ENCODE measurements at regions not wholly inside any gene's neighbourhood (a gene's known extent, or its start where the extent isn't known, plus 50 kb on each side); places are given as distances from the start of the nearest gene placed in this dataset.

GRCh38 chr16:6574146-6574545 is 758.5 kb upstream of the RBFOX1 start:
- Mint-ChIP-seq H3K27ac (no peak overlapping the region), H3K9me3 (peaks cover 3% of the 10 kb centered on the region in 2 donors), H3K27me3 (ENCODE audit: low read depth) (no peaks in the 10 kb centered on the region), H3K36me3 (ENCODE audit: insufficient read depth in 2 of 2) (no peaks in the 10 kb centered on the region), H3K4me1 (ENCODE audit: low read depth) (no peaks in the 10 kb centered on the region), H3K4me3 (no peak overlapping the region)
- no peak for ATAC-seq (replicated peaks in 1 of 2)
- no peak for DNase-seq

GRCh38 chr16:6573577-6573976 is 759.1 kb upstream of the RBFOX1 start:
- ATAC-seq (replicated peaks in 1 of 2) (no peak), DNase-seq (no peak)
- Mint-ChIP-seq H3K4me1 (ENCODE audit: low read depth) (no peaks in the 10 kb centered on the region), H3K4me3 (no peak overlapping the region), H3K36me3 (ENCODE audit: insufficient read depth in 2 of 2) (no peaks in the 10 kb centered on the region), H3K27ac (no peak overlapping the region), H3K9me3 (peaks cover 3% of the 10 kb centered on the region in 2 donors), H3K27me3 (ENCODE audit: low read depth) (no peaks in the 10 kb centered on the region)

- DNase-seq: no peak
- no peak overlapping the region for H3K4me3 Mint-ChIP-seq
- no peaks in the 10 kb centered on the region for H3K27me3 Mint-ChIP-seq (ENCODE audit: low read depth)
- no peak for ATAC-seq (replicated peaks in 1 of 2)
- H3K4me1 Mint-ChIP-seq (ENCODE audit: low read depth): no peaks in the 10 kb centered on the region
- H3K9me3 Mint-ChIP-seq: peaks cover 3 to 4% of the 10 kb centered on the region in 2 donors
- no peak overlapping the region for H3K27ac Mint-ChIP-seq
- H3K36me3 Mint-ChIP-seq (ENCODE audit: insufficient read depth in 2 of 2): no peaks in the 10 kb centered on the region
Observed at GRCh38 chr16:6571044-6571443, 761.6 kb upstream of the RBFOX1 start.

GRCh38 chr16:6570530-6570929 is 762.1 kb upstream of the RBFOX1 start:
- Mint-ChIP-seq H3K36me3 (ENCODE audit: insufficient read depth in 2 of 2) (no peaks in the 10 kb centered on the region), H3K9me3 (peaks cover 2 to 3% of the 10 kb centered on the region in 2 donors), H3K27ac (no peak overlapping the region), H3K4me1 (ENCODE audit: low read depth) (no peaks in the 10 kb centered on the region), H3K27me3 (ENCODE audit: low read depth) (no peaks in the 10 kb centered on the region), H3K4me3 (no peak overlapping the region)
- DNase-seq: no peak
- no peak for ATAC-seq (replicated peaks in 1 of 2)

GRCh38 chr16:6562986-6563385 is 769.7 kb upstream of the RBFOX1 start:
- Mint-ChIP-seq H3K36me3 (ENCODE audit: insufficient read depth in 2 of 2) (no peaks in the 10 kb centered on the region), H3K27ac (no peak overlapping the region), H3K4me1 (ENCODE audit: low read depth) (no peaks in the 10 kb centered on the region), H3K4me3 (no peak overlapping the region), H3K27me3 (ENCODE audit: low read depth) (no peaks in the 10 kb centered on the region), H3K9me3 (peaks cover 3 to 5% of the 10 kb centered on the region in 2 donors)
- DNase-seq (no peak), ATAC-seq (replicated peaks in 1 of 2) (no peak)

GRCh38 chr16:6560306-6561100 is 772.1 kb upstream of the RBFOX1 start:
- no peak for DNase-seq
- no peaks in the 10 kb centered on the region for H3K36me3 Mint-ChIP-seq (ENCODE audit: insufficient read depth in 2 of 2)
- ATAC-seq (replicated peaks in 1 of 2): no peak
- no peak overlapping the region for H3K27ac Mint-ChIP-seq
- no peaks in the 10 kb centered on the region for H3K4me1 Mint-ChIP-seq (ENCODE audit: low read depth)
- H3K27me3 Mint-ChIP-seq (ENCODE audit: low read depth): no peaks in the 10 kb centered on the region
- H3K4me3 Mint-ChIP-seq: no peak overlapping the region
- peaks cover 5% of the 10 kb centered on the region in 2 donors for H3K9me3 Mint-ChIP-seq

- no peak for ATAC-seq (replicated peaks in 1 of 2)
- no peak overlapping the region for H3K27ac Mint-ChIP-seq
- H3K9me3 Mint-ChIP-seq: peaks cover 6 to 8% of the 10 kb centered on the region in 2 donors
- DNase-seq: no peak
- no peak overlapping the region for H3K4me3 Mint-ChIP-seq
- no peaks in the 10 kb centered on the region for H3K4me1 Mint-ChIP-seq (ENCODE audit: low read depth)
- H3K27me3 Mint-ChIP-seq (ENCODE audit: low read depth): no peaks in the 10 kb centered on the region
- peaks cover 0 to 1% of the 10 kb centered on the region in 2 donors for H3K36me3 Mint-ChIP-seq (ENCODE audit: insufficient read depth in 2 of 2)
Observed at GRCh38 chr16:6558661-6559060, 774.0 kb upstream of the RBFOX1 start.

- ATAC-seq (replicated peaks in 1 of 2) (no peak), DNase-seq (no peak)
- Mint-ChIP-seq H3K9me3 (peaks cover 10 to 11% of the 10 kb centered on the region in 2 donors), H3K4me1 (ENCODE audit: low read depth) (no peaks in the 10 kb centered on the region), H3K36me3 (ENCODE audit: insufficient read depth in 2 of 2) (peaks cover 0 to 1% of the 10 kb centered on the region in 2 donors), H3K4me3 (no peak overlapping the region), H3K27ac (no peak overlapping the region), H3K27me3 (ENCODE audit: low read depth) (no peaks in the 10 kb centered on the region)
Observed at GRCh38 chr16:6558126-6558525, 774.5 kb upstream of the RBFOX1 start.

GRCh38 chr16:6557353-6558023 is 775.2 kb upstream of the RBFOX1 start:
- Mint-ChIP-seq H3K4me3 (no peak overlapping the region), H3K4me1 (ENCODE audit: low read depth) (no peaks in the 10 kb centered on the region), H3K36me3 (ENCODE audit: insufficient read depth in 2 of 2) (peaks cover 0 to 1% of the 10 kb centered on the region in 2 donors), H3K27me3 (ENCODE audit: low read depth) (no peaks in the 10 kb centered on the region), H3K27ac (no peak overlapping the region), H3K9me3 (peaks cover 9 to 11% of the 10 kb centered on the region in 2 donors)
- no peak for ATAC-seq (replicated peaks in 1 of 2)
- no peak for DNase-seq

GRCh38 chr16:6549415-6549814 is 783.2 kb upstream of the RBFOX1 start:
- peaks cover 11 to 14% of the 10 kb centered on the region in 2 donors for H3K9me3 Mint-ChIP-seq
- H3K27ac Mint-ChIP-seq: no peak overlapping the region
- no peak for ATAC-seq (replicated peaks in 1 of 2)
- no peak overlapping the region for H3K4me3 Mint-ChIP-seq
- H3K4me1 Mint-ChIP-seq (ENCODE audit: low read depth): no peaks in the 10 kb centered on the region
- H3K27me3 Mint-ChIP-seq (ENCODE audit: low read depth): no peaks in the 10 kb centered on the region
- DNase-seq: no peak
- peaks cover 1 to 5% of the 10 kb centered on the region in 2 donors for H3K36me3 Mint-ChIP-seq (ENCODE audit: insufficient read depth in 2 of 2)

GRCh38 chr16:6548507-6548906 is 784.1 kb upstream of the RBFOX1 start:
- Mint-ChIP-seq H3K4me3 (no peak overlapping the region), H3K36me3 (ENCODE audit: insufficient read depth in 2 of 2) (peaks cover 0 to 5% of the 10 kb centered on the region in 2 donors), H3K4me1 (ENCODE audit: low read depth) (no peaks in the 10 kb centered on the region), H3K27me3 (ENCODE audit: low read depth) (no peaks in the 10 kb centered on the region), H3K9me3 (peaks cover 8 to 14% of the 10 kb centered on the region in 2 donors), H3K27ac (no peak overlapping the region)
- DNase-seq (no peak), ATAC-seq (replicated peaks in 1 of 2) (no peak)

GRCh38 chr16:6547131-6547530 is 785.5 kb upstream of the RBFOX1 start:
- H3K4me1 Mint-ChIP-seq (ENCODE audit: low read depth): no peaks in the 10 kb centered on the region
- ATAC-seq (replicated peaks in 1 of 2) (no peak), DNase-seq (no peak)
- H3K4me3 Mint-ChIP-seq: no peak overlapping the region
- H3K36me3 Mint-ChIP-seq (ENCODE audit: insufficient read depth in 2 of 2): peaks cover 0 to 5% of the 10 kb centered on the region in 2 donors
- H3K9me3 Mint-ChIP-seq: peaks cover 5 to 9% of the 10 kb centered on the region in 2 donors
- no peak overlapping the region for H3K27ac Mint-ChIP-seq
- H3K27me3 Mint-ChIP-seq (ENCODE audit: low read depth): no peaks in the 10 kb centered on the region

- H3K4me3 Mint-ChIP-seq: no peak overlapping the region
Observed at GRCh38 chr16:6545329-6545728, 787.3 kb upstream of the RBFOX1 start.

More at GRCh38 chr16:6545329-6545728, 787.3 kb upstream of the RBFOX1 start:
- H3K9me3 Mint-ChIP-seq: peaks cover 5 to 12% of the 10 kb centered on the region in 2 donors
- no peak for ATAC-seq (replicated peaks in 1 of 2)
- DNase-seq: no peak
- H3K27me3 Mint-ChIP-seq (ENCODE audit: low read depth): no peaks in the 10 kb centered on the region
- H3K4me1 Mint-ChIP-seq (ENCODE audit: low read depth): no peaks in the 10 kb centered on the region
- H3K36me3 Mint-ChIP-seq (ENCODE audit: insufficient read depth in 2 of 2): peaks cover 0 to 5% of the 10 kb centered on the region in 2 donors
- no peak overlapping the region for H3K27ac Mint-ChIP-seq
